HL-60 (cell line): ENCODE measurements at regions not wholly inside any gene's neighbourhood (a gene's known extent, or its start where the extent isn't known, plus 50 kb on each side); places are given as distances from the start of the nearest gene placed in this dataset.

Experiments
- DNase-seq, 2 experiments: peaks; one replicate each; pipeline ENCODE4 v3.0.0-alpha.2; 2010 to 2020; ENCODE audit warnings: low read depth in 1 of 2, low spot score in 1 of 2
- H3K27ac ChIP-seq: fragments of 250-450 bp; sonication (Bioruptor Pico); replicated peaks from 2 replicates; pipeline ENCODE4 v1.5.1; 2020; ENCODE audit warnings: mild to moderate bottlenecking, moderate library complexity
- H3K27me3 ChIP-seq: fragments of 250-450 bp; sonication (Bioruptor Pico); 2 replicates; pipeline ENCODE4 v1.5.1; 2021; ENCODE audit warnings: mild to moderate bottlenecking, moderate library complexity; ENCODE audit not compliant: insufficient read depth, poor library complexity, severe bottlenecking
- H3K4me3 ChIP-seq: replicated peaks from 2 replicates; pipeline ENCODE4 v1.5.1; 2011; ENCODE audit warnings: mild to moderate bottlenecking, control low read depth, low read length; ENCODE audit not compliant: insufficient read depth
- CTCF ChIP-seq: IDR thresholded peaks from one replicate; pipeline ENCODE4 v1.5.1; 2011; ENCODE audit warnings: low read length, control low read depth, inconsistent platforms; ENCODE audit not compliant: insufficient read depth
- GABPA ChIP-seq: IDR thresholded peaks from 2 replicates; pipeline ENCODE4 v1.6.1; 2012; ENCODE audit warnings: low read depth
- POLR2AphosphoS5 ChIP-seq: IDR thresholded peaks from 2 replicates; pipeline ENCODE4 v1.6.1; 2012; ENCODE audit warnings: low read depth
- REST ChIP-seq: IDR thresholded peaks from 2 replicates; pipeline ENCODE4 v1.6.1; 2012; ENCODE audit warnings: low read depth; ENCODE audit not compliant: insufficient replicate concordance
- SPI1 ChIP-seq: IDR thresholded peaks from 2 replicates; pipeline ENCODE4 v1.6.1; 2012; ENCODE audit warnings: low read depth, mild to moderate bottlenecking, borderline replicate concordance

DNA sequence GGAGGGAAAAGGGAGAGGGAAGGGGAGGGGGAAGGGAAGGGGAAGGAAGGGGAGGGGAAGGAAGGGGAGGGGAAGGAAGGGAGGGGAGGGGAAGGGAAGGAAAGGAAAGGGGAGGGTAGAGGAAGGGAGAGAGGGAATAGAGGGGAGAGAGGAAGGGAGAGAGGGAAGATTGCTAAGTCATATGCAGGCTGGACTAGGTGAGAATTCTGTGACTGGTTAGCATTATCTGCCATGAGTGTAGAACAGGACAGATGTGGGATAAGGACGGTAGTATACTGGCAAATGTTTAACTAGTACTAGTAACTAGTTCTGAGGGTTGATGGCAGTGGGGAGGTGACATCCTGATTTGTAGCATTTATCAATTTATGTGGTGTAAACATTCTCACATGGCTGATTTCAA is 203.5 kb upstream of the RAD23B start:
- H3K27me3 ChIP-seq: no peaks in the 10 kb centered on the region
- TF ChIP-seq REST: no peak
- no peak for TF ChIP-seq SPI1
- TF ChIP-seq CTCF: no peak
- TF ChIP-seq GABPA: no peak
- TF ChIP-seq POLR2AphosphoS5: no peak
- H3K27ac ChIP-seq: no peak overlapping the region
- no peak for DNase-seq
- no peak overlapping the region for H3K4me3 ChIP-seq

GRCh38 chr9:107080130-107080529 is 202.9 kb upstream of the RAD23B start:
- Histone ChIP-seq H3K4me3 (no peak overlapping the region), H3K27ac (no peak overlapping the region), H3K27me3 (no peaks in the 10 kb centered on the region)
- TF ChIP-seq POLR2AphosphoS5 (no peak), CTCF (no peak), REST (no peak), GABPA (no peak), SPI1 (no peak)
- DNase-seq: no peak

GRCh38 chr9:107086460-107086859 is 196.6 kb upstream of the RAD23B start:
- Histone ChIP-seq H3K4me3 (no peak overlapping the region), H3K27me3 (no peaks in the 10 kb centered on the region), H3K27ac (no peak overlapping the region)
- TF ChIP-seq SPI1 (no peak), CTCF (no peak), GABPA (no peak), REST (no peak), POLR2AphosphoS5 (no peak)
- DNase-seq: no peak
